ENCODE measurements at regions not wholly inside any gene's neighbourhood (a gene's known extent, or its start where the extent isn't known, plus 50 kb on each side); places are given as distances from the start of the nearest gene placed in this dataset.
A peak's percentile ranks its signal among the peaks of the same experiment; 100 is the strongest.

DNA sequence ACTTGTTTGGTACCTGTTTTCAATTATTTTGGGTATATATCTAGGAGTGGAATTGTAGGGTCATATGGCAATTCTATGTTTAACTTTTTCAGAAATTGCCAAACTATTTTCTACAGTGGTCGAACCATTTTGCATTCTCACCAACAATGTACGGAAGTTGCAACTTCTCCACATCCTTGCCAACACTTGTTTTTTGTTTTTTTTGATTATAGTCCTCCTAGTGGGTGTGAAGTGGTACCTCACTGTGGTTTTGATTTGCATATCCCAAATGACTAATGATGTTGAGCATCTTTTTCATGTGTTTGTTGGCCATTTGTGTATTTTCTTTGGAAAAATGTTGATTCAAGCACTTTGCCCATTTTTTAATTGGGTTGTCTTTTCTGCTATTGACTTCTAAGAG, 122.1 kb downstream of the RPS24 start:
- TF ChIP-seq, protein P1, sequence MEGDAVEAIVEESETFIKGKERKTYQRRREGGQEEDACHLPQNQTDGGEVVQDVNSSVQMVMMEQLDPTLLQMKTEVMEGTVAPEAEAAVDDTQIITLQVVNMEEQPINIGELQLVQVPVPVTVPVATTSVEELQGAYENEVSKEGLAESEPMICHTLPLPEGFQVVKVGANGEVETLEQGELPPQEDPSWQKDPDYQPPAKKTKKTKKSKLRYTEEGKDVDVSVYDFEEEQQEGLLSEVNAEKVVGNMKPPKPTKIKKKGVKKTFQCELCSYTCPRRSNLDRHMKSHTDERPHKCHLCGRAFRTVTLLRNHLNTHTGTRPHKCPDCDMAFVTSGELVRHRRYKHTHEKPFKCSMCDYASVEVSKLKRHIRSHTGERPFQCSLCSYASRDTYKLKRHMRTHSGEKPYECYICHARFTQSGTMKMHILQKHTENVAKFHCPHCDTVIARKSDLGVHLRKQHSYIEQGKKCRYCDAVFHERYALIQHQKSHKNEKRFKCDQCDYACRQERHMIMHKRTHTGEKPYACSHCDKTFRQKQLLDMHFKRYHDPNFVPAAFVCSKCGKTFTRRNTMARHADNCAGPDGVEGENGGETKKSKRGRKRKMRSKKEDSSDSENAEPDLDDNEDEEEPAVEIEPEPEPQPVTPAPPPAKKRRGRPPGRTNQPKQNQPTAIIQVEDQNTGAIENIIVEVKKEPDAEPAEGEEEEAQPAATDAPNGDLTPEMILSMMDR (conservative IDR thresholded peaks at IDR 0.05 in 1 of 2, IDR thresholded peaks at IDR 0.05 in 1 of 2; ENCODE audit: extremely low read depth in 1 of 2, insufficient read depth in 1 of 2, low read depth in 1 of 2, low read length in 2 of 2) = peak in 1 of 2 donors; percentile 8
- TF ChIP-seq EZH2 (IDR thresholded peaks at IDR 0.05; ENCODE audit: borderline replicate concordance, low read length) = no peak

Data from mammary epithelial cell (primary cell).